Progenitor cell of endocrine pancreas (in vitro differentiated cells): ENCODE measurements at regions not wholly inside any gene's neighbourhood (a gene's known extent, or its start where the extent isn't known, plus 50 kb on each side); places are given as distances from the start of the nearest gene placed in this dataset.

Source experiments
- DNase-seq: peaks from one replicate; pipeline ENCODE4 v3.0.0; 2021; ENCODE audit warnings: low spot score; ENCODE audit not compliant: unreplicated experiment
- H3K27ac Mint-ChIP-seq: 2 replicates; pipeline ENCODE4 v1.8.0; 2021; ENCODE audit warnings: mild to moderate bottlenecking, moderate library complexity, mixed read lengths
- H3K27me3 Mint-ChIP-seq: 2 replicates; pipeline ENCODE4 v1.8.0; 2021; ENCODE audit warnings: mixed read lengths
- H3K36me3 Mint-ChIP-seq: 2 replicates; pipeline ENCODE4 v1.8.0; 2022; ENCODE audit warnings: mixed read lengths; ENCODE audit not compliant: insufficient read depth
- H3K4me1 Mint-ChIP-seq: 2 replicates; pipeline ENCODE4 v1.8.0; 2021; ENCODE audit warnings: low read depth, mixed read lengths
- H3K4me3 Mint-ChIP-seq: 2 replicates; pipeline ENCODE4 v1.8.0; 2021; ENCODE audit warnings: low read depth, mild to moderate bottlenecking, moderate library complexity, mixed read lengths
- H3K9me3 Mint-ChIP-seq: 2 replicates; pipeline ENCODE4 v1.8.0; 2021; ENCODE audit warnings: low read depth, mixed read lengths
- CTCF ChIP-seq: fragments of 200-600 bp; sonication (generic); IDR thresholded peaks from one replicate; pipeline ENCODE4 v1.5.0; 2021; ENCODE audit warnings: antibody characterized with exemption, mild to moderate bottlenecking; ENCODE audit not compliant: unreplicated experiment

GRCh38 chr1:90386899-90387720 is 330.0 kb downstream of the BARHL2 start:
- no peak for DNase-seq
- Mint-ChIP-seq H3K27ac (no peak overlapping the region), H3K4me3 (no peak overlapping the region), H3K27me3 (peaks cover 3% of the 10 kb centered on the region), H3K36me3 (no peaks in the 10 kb centered on the region), H3K9me3 (no peaks in the 10 kb centered on the region), H3K4me1 (peaks cover 4% of the 10 kb centered on the region)
- no peak for TF ChIP-seq CTCF

- H3K4me1 Mint-ChIP-seq, result peaks cover 7% of the 10 kb centered on the region
Observed at GRCh38 chr1:90384193-90384592, 332.9 kb downstream of the BARHL2 start.

GRCh38 chr1:90382161-90382560 is 334.9 kb downstream of the BARHL2 start:
- no peak for TF ChIP-seq CTCF
- Mint-ChIP-seq H3K36me3 (no peaks in the 10 kb centered on the region), H3K4me3 (no peak overlapping the region), H3K27me3 (peaks cover 3% of the 10 kb centered on the region), H3K4me1 (peaks cover 7% of the 10 kb centered on the region), H3K9me3 (peaks cover 4% of the 10 kb centered on the region), H3K27ac (no peak overlapping the region)
- DNase-seq, result no peak

More at GRCh38 chr1:90384193-90384592, 332.9 kb downstream of the BARHL2 start:
- H3K27ac Mint-ChIP-seq, result no peak overlapping the region
- no peaks in the 10 kb centered on the region for H3K36me3 Mint-ChIP-seq
- peaks cover 3% of the 10 kb centered on the region for H3K27me3 Mint-ChIP-seq
- no peaks in the 10 kb centered on the region for H3K9me3 Mint-ChIP-seq
- DNase-seq, result no peak
- no peak overlapping the region for H3K4me3 Mint-ChIP-seq
- no peak for TF ChIP-seq CTCF

GRCh38 chr1:90381598-90381997 is 335.5 kb downstream of the BARHL2 start:
- H3K36me3 Mint-ChIP-seq, result no peaks in the 10 kb centered on the region
- no peak for TF ChIP-seq CTCF
- H3K4me3 Mint-ChIP-seq, result no peak overlapping the region
- peaks cover 7% of the 10 kb centered on the region for H3K4me1 Mint-ChIP-seq
- no peak for DNase-seq
- H3K27me3 Mint-ChIP-seq, result peaks cover 3% of the 10 kb centered on the region
- peaks cover 4% of the 10 kb centered on the region for H3K9me3 Mint-ChIP-seq
- H3K27ac Mint-ChIP-seq, result no peak overlapping the region

GRCh38 chr1:90371448-90371813 is 345.7 kb downstream of the BARHL2 start:
- H3K27ac Mint-ChIP-seq, result no peak overlapping the region

More at GRCh38 chr1:90371448-90371813, 345.7 kb downstream of the BARHL2 start:
- H3K27me3 Mint-ChIP-seq, result no peaks in the 10 kb centered on the region
- H3K36me3 Mint-ChIP-seq, result no peaks in the 10 kb centered on the region
- no peak for TF ChIP-seq CTCF
- H3K4me3 Mint-ChIP-seq, result no peak overlapping the region
- no peak for DNase-seq
- peaks cover 4% of the 10 kb centered on the region for H3K9me3 Mint-ChIP-seq
- H3K4me1 Mint-ChIP-seq, result no peaks in the 10 kb centered on the region
